CD8-positive, alpha-beta memory T cell (primary cell): ENCODE measurements at regions not wholly inside any gene's neighbourhood (a gene's known extent, or its start where the extent isn't known, plus 50 kb on each side); places are given as distances from the start of the nearest gene placed in this dataset.
A peak's percentile ranks its signal among the peaks of the same experiment; 100 is the strongest.

Experiments used
- CTCF ChIA-PET: fragments of 350-600 bp; sonication (Branson Sonifier 250); formaldehyde crosslinking; loops from one replicate; lab custom pipeline; 2021; ENCODE audit warnings: antibody characterized with exemption; lab: Charles Lee
- POLR2A ChIA-PET: fragments of 350-600 bp; sonication (Branson Sonifier 250); formaldehyde crosslinking; loops from one replicate; lab custom pipeline; 2021; ENCODE audit warnings: antibody characterized with exemption; lab: Charles Lee
- DNase-seq, 5 donors: peaks; one replicate each; pipeline versions ENCODE4 v3.0.0 to v3.0.0-alpha.2; 2020 to 2022; ENCODE audit warnings: mixed read lengths in 1 of 5
- H3K27ac ChIP-seq: one replicate; pipeline ENCODE4 v1.7.0; 2013; ENCODE audit warnings: low read depth, mild to moderate bottlenecking, low read length, moderate library complexity
- H3K27me3 ChIP-seq: 2 replicates; pipeline ENCODE4 v1.7.0; 2013; ENCODE audit warnings: low read length, mild to moderate bottlenecking; ENCODE audit not compliant: insufficient read depth, poor library complexity, severe bottlenecking
- H3K36me3 ChIP-seq: 2 replicates; pipeline ENCODE4 v1.7.0; 2013; ENCODE audit warnings: mild to moderate bottlenecking, low read length, moderate library complexity; ENCODE audit not compliant: insufficient read depth
- H3K4me1 ChIP-seq: 2 replicates; pipeline ENCODE4 v1.7.0; 2013; ENCODE audit warnings: mild to moderate bottlenecking, low read length, moderate library complexity; ENCODE audit not compliant: insufficient read depth
- H3K4me3 ChIP-seq: 2 replicates; pipeline ENCODE4 v1.7.0; 2013; ENCODE audit warnings: mild to moderate bottlenecking, low read length
- H3K9me3 ChIP-seq: 2 replicates; pipeline ENCODE4 v1.7.0; 2013; ENCODE audit warnings: mild to moderate bottlenecking, low read length
- H3K27ac Mint-ChIP-seq, 8 donors: one replicate each; pipeline ENCODE4 v1.8.0; 2020 to 2021; ENCODE audit warnings: mixed read lengths in 8 of 8, mild to moderate bottlenecking in 6 of 8, inconsistent platforms in 3 of 8, moderate library complexity in 3 of 8
- H3K27me3 Mint-ChIP-seq, 2 donors: one replicate each; pipeline ENCODE4 v1.8.0; 2020 to 2021; ENCODE audit warnings: mixed read lengths in 2 of 2, mild to moderate bottlenecking in 1 of 2, moderate library complexity in 1 of 2
- H3K36me3 Mint-ChIP-seq, 3 donors: one replicate each; pipeline ENCODE4 v1.8.0; 2020 to 2021; ENCODE audit warnings: mixed read lengths in 3 of 3, inconsistent platforms in 1 of 3, mild to moderate bottlenecking in 1 of 3
- H3K4me1 Mint-ChIP-seq, 3 donors: one replicate each; pipeline ENCODE4 v1.8.0; 2020 to 2021; ENCODE audit warnings: mixed read lengths in 3 of 3, inconsistent platforms in 1 of 3, mild to moderate bottlenecking in 1 of 3
- H3K4me3 Mint-ChIP-seq, 7 donors: one replicate each; pipeline ENCODE4 v1.8.0; 2020 to 2021; ENCODE audit warnings: mixed read lengths in 7 of 7, mild to moderate bottlenecking in 6 of 7, moderate library complexity in 4 of 7, inconsistent platforms in 2 of 7
- H3K9me3 Mint-ChIP-seq, 5 donors: one replicate each; pipeline ENCODE4 v1.8.0; 2020 to 2022; ENCODE audit warnings: mixed read lengths in 5 of 5, mild to moderate bottlenecking in 3 of 5, moderate library complexity in 2 of 5, inconsistent platforms in 1 of 5

DNA sequence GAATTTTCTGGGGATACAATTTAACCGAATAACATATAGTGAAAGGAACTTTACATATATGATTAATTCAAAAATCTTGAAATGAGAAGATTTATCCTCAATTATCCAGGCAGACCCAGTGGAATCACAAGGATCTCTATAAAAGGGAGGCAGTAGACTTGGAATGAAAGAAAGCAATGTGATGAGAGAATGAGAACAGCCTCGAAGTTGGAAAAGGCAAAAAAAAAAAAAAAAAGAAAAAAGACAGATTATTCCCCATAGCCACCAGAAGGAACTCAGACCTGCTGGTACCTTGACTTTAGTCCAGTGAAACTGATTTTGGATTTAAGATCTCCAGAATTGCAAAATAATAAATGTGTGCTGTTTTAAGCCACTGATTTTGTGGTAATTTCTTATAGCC lies 416.3 kb upstream of the OR4E1 start:
- no peaks in the 10 kb centered on the region for H3K27me3 Mint-ChIP-seq
- Histone ChIP-seq H3K4me1 (peaks cover 1% of the 10 kb centered on the region), H3K9me3 (no peaks in the 10 kb centered on the region), H3K36me3 (no peaks in the 10 kb centered on the region), H3K4me3 (no peak overlapping the region), H3K27me3 (no peaks in the 10 kb centered on the region), H3K27ac (no peak overlapping the region)
- ChIA-PET CTCF (no interaction called here), POLR2A (no interaction called here)
- H3K9me3 Mint-ChIP-seq: no peaks in the 10 kb centered on the region
- H3K4me1 Mint-ChIP-seq: peaks cover 2 to 10% (median 4%) of the 10 kb centered on the region in 3 donors
- no peak for DNase-seq
- H3K4me3 Mint-ChIP-seq: no peak overlapping the region
- H3K27ac Mint-ChIP-seq: no peak overlapping the region
- H3K36me3 Mint-ChIP-seq: no peaks in the 10 kb centered on the region

DNA sequence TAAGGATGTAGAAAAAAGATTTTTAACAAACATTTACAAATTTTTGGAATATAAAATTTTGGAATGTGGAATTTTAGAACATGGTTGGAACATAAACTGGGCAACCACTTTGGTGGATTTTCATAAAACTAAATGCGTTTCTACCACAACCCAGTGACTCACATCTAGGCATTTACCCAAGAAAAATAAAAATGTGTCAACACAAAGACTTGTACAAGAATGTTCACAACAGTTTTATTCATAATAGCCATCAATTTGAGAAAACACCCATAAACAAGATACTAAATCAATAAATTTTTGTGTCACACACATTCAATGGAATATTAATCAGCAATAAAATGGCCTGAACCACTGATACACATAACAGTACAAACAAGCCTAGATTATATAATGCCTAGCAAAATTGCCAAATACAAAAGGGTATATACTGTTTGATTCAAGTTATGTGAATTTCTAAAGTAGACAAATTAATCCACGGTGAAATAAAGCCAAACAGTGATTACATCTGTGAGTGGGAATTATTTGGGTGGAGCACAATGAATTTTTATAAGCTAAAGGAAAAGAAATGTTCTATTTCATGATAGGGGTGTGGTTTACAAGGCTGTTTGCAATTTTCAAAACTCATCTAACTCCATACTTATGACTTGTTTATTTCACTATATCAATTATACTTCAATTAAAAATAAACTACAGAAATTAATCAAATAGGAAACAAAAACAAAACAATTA lies 415.2 kb upstream of the OR4E1 start:
- no peaks in the 10 kb centered on the region for H3K27me3 Mint-ChIP-seq
- Histone ChIP-seq H3K27ac (no peak overlapping the region), H3K4me1 (peaks cover 9% of the 10 kb centered on the region), H3K9me3 (no peaks in the 10 kb centered on the region), H3K4me3 (no peak overlapping the region), H3K27me3 (no peaks in the 10 kb centered on the region), H3K36me3 (no peaks in the 10 kb centered on the region)
- H3K27ac Mint-ChIP-seq: no peak overlapping the region
- H3K9me3 Mint-ChIP-seq: no peaks in the 10 kb centered on the region
- DNase-seq: no peak
- H3K4me3 Mint-ChIP-seq: no peak overlapping the region
- H3K36me3 Mint-ChIP-seq: no peaks in the 10 kb centered on the region
- POLR2A ChIA-PET: no interaction called here
- peaks cover 6 to 13% (median 13%) of the 10 kb centered on the region in 3 donors for H3K4me1 Mint-ChIP-seq
- CTCF ChIA-PET: no interaction called here

DNA sequence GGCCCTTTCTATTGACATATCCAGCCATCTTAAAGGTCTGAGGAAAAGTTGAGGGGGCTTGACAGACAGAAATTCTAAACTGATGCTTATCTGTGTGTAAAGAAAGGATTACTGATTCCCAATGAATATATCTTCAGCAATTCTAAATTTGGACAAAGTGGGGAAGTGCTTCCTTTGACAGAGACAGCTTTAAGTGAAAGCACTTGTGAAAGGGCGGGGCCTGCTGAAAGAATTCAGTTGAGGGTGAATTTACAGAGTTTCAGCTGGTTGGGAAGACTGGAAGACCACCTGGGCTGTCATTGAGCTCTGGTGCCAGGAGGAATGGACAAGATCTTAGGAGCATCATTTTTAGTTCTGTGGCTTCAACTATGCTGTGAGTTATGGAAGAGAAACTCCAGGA lies 412.5 kb upstream of the OR4E1 start:
- no peaks in the 10 kb centered on the region for H3K27me3 ChIP-seq
- H3K9me3 ChIP-seq: no peaks in the 10 kb centered on the region
- peaks cover 9% of the 10 kb centered on the region for H3K4me1 ChIP-seq
- Mint-ChIP-seq H3K4me1 (peaks cover 9 to 18% (median 15%) of the 10 kb centered on the region in 3 donors), H3K4me3 (peak overlapping the region in 6 of 7 donors; percentile 50 to 81 (median 72)), H3K9me3 (no peaks in the 10 kb centered on the region), H3K27ac (peak overlapping the region in 2 of 8 donors; percentile 72 to 73), H3K36me3 (no peaks in the 10 kb centered on the region), H3K27me3 (no peaks in the 10 kb centered on the region)
- H3K36me3 ChIP-seq: no peaks in the 10 kb centered on the region
- ChIA-PET POLR2A (no interaction called here), CTCF (no interaction called here)
- no peak overlapping the region for H3K4me3 ChIP-seq
- H3K27ac ChIP-seq: no peak overlapping the region
- DNase-seq: no peak

DNA sequence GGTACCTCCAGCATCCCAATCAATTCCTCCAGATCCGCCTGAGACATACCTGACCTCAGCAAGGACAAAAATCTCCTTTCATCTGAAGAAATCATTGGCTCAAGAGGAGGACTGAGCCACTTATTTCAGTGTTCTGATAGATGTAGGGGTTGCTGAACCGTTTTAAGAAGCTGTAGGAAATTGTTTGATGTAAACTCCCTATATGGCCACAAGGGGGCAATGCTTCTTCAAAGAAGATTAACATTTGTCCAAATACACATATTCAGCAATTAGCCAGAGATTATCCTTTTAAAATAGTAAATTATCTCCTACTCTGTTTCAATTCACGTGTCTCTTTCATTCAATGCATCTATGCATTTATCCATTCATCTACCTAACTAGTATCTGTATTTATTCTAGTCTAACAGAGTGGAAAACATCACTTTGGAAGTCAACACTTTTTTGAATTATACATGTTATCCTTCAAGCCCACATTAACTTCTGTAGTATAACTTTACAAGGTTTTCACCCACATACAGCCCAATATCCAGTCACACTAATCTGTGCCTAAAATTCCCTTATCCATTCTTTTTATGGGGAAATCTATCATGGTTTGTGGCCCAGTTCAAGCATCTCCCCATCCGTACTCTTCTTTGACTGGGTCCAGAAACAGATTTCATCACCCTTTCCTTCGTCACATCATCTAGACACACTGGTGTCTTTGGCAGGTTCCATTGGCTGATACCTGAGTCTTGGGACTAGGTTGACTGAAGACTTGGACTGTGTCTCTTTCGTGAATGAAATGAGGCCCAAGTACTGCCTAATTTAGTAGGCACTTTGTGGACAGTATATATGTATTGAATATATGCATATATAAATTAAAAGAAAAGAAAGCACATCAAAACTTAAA lies 411.0 kb upstream of the OR4E1 start:
- H3K4me3 Mint-ChIP-seq: peak overlapping the region in 5 of 7 donors; percentile 23 to 61 (median 37)
- Histone ChIP-seq H3K27ac (no peak overlapping the region), H3K9me3 (no peaks in the 10 kb centered on the region), H3K36me3 (no peaks in the 10 kb centered on the region), H3K4me1 (peaks cover 9% of the 10 kb centered on the region), H3K27me3 (no peaks in the 10 kb centered on the region), H3K4me3 (no peak overlapping the region)
- peak in 2 of 5 donors; percentile 36 to 47 for DNase-seq
- H3K27me3 Mint-ChIP-seq: no peaks in the 10 kb centered on the region
- H3K36me3 Mint-ChIP-seq: no peaks in the 10 kb centered on the region
- POLR2A ChIA-PET: no interaction called here
- CTCF ChIA-PET: interaction anchor here (0.9 kb wide), 1 partner anchor 15 kb away, joined by 3 read pairs; no protein-coding TSS in a partner anchor
- H3K27ac Mint-ChIP-seq: peak overlapping the region in 2 of 8 donors; percentile 34 to 70
- peaks cover 9 to 22% (median 15%) of the 10 kb centered on the region in 3 donors for H3K4me1 Mint-ChIP-seq
- no peaks in the 10 kb centered on the region for H3K9me3 Mint-ChIP-seq

DNA sequence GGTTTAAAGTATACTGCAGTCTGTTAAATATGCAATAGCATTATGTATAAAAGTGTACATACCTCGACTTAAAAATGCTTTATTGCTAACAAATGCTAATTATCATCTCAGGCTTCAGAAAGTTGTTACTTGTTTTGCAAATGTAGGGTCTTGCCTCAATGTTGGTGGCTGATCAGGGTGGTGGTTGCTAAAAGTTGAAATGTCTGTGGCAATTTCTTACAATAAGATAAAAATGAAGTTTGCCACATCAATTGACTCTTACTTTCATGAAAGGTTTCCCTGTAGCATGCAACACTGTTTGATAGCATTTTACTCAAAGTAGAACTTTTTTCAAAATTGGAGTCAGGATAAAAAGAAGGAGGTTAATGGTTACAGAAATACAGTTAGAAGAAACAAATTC lies 407.7 kb upstream of the OR4E1 start:
- Histone ChIP-seq H3K9me3 (no peaks in the 10 kb centered on the region), H3K27ac (no peak overlapping the region), H3K4me3 (no peak overlapping the region), H3K27me3 (no peaks in the 10 kb centered on the region), H3K36me3 (no peaks in the 10 kb centered on the region), H3K4me1 (peaks cover 16% of the 10 kb centered on the region)
- Mint-ChIP-seq H3K27me3 (no peaks in the 10 kb centered on the region), H3K27ac (peak overlapping the region in 1 of 8 donors; percentile 23), H3K4me3 (peak overlapping the region in 1 of 7 donors; percentile 2), H3K36me3 (no peaks in the 10 kb centered on the region), H3K9me3 (no peaks in the 10 kb centered on the region), H3K4me1 (peaks cover 13 to 27% (median 22%) of the 10 kb centered on the region in 3 donors)
- POLR2A ChIA-PET: no interaction called here
- CTCF ChIA-PET: no interaction called here
- peak in 1 of 5 donors; percentile 49 for DNase-seq

DNA sequence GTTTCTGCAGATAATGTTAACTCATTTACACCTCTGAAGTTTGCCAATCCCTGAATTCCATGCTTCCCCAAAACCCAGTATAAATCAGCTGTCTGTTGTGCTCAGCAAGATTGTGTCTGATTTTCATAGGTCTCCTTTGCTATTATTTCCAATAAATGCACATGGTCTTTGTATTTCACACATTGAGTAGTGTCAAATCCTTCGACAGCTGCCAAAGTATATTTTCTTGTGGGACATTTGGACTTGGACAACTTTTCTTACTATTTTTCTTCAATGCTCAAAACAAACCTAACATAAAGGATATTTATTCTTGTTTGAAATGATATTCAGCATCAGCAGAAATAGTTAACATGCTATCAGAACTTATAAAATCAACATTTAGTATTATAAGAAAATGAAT lies 406.1 kb upstream of the OR4E1 start:
- Histone ChIP-seq H3K27ac (no peak overlapping the region), H3K9me3 (no peaks in the 10 kb centered on the region), H3K4me3 (no peak overlapping the region), H3K36me3 (no peaks in the 10 kb centered on the region), H3K27me3 (no peaks in the 10 kb centered on the region), H3K4me1 (peaks cover 22% of the 10 kb centered on the region)
- POLR2A ChIA-PET: no interaction called here
- CTCF ChIA-PET: no interaction called here
- Mint-ChIP-seq H3K36me3 (no peaks in the 10 kb centered on the region), H3K9me3 (no peaks in the 10 kb centered on the region), H3K4me1 (peaks cover 11 to 22% (median 20%) of the 10 kb centered on the region in 3 donors), H3K27me3 (no peaks in the 10 kb centered on the region), H3K27ac (no peak overlapping the region), H3K4me3 (no peak overlapping the region)
- DNase-seq: no peak

DNA sequence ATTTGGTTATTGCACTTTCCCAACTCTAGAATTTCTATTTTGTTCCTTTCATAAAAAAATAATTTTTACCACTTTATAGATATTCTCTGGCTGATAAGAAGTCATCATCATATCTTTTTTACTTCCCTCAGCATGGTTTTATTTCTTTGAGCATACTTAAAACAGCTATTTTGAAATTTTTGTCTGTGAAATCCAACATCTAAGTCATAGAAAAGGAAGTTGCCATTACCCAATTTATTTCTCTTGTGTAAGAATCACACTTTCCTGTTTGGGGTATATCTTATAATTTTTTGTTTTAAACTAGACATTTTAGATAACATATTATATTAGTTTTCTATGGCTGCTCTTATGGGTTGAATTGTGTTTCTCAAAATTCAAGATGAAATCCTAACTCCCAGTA lies 400.2 kb upstream of the OR4E1 start:
- Mint-ChIP-seq H3K27ac (no peak overlapping the region), H3K4me3 (peak overlapping the region in 1 of 7 donors; percentile 28), H3K27me3 (no peaks in the 10 kb centered on the region), H3K9me3 (no peaks in the 10 kb centered on the region), H3K4me1 (peaks cover 25 to 33% (median 28%) of the 10 kb centered on the region in 3 donors), H3K36me3 (peaks cover 0 to 1% (median 0%) of the 10 kb centered on the region in 3 donors)
- H3K27me3 ChIP-seq: no peaks in the 10 kb centered on the region
- no peak overlapping the region for H3K4me3 ChIP-seq
- H3K4me1 ChIP-seq: peaks cover 20% of the 10 kb centered on the region
- ChIA-PET POLR2A (no interaction called here), CTCF (no interaction called here)
- no peak overlapping the region for H3K27ac ChIP-seq
- no peaks in the 10 kb centered on the region for H3K9me3 ChIP-seq
- no peak for DNase-seq
- no peaks in the 10 kb centered on the region for H3K36me3 ChIP-seq

DNA sequence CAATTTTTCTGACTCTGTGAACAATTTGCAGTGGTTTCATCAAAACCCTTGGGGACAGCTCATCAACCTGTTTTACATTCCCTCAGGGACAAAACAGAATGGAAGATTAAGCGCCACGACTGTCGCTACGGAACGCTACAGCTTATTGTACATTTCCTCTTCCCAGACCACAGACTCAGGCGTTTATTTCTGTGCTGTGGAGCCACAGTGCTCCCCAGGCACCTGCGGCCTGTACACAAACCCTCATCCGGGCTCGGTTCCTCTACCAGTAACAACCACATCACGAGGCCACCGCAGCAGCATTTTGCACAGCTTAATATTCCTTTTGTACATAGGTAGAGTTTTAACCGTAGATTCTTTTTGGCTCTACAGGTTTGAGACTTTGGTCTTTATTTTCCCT lies 397.4 kb upstream of the OR4E1 start:
- CTCF ChIA-PET: interaction anchor here (1.0 kb wide), 1 partner anchor 24 kb away, joined by 5 read pairs; no protein-coding TSS in a partner anchor
- H3K27ac ChIP-seq: no peak overlapping the region
- H3K9me3 ChIP-seq: no peaks in the 10 kb centered on the region
- POLR2A ChIA-PET: interaction anchor here (1.1 to 1.2 kb wide), 3 partner anchors 431 to 490 kb away, joined by 3 to 4 read pairs (median 4); no protein-coding TSS in a partner anchor
- peak overlapping the region; percentile 70 for H3K4me3 ChIP-seq
- peaks cover 17% of the 10 kb centered on the region for H3K4me1 ChIP-seq
- Mint-ChIP-seq H3K4me3 (peak overlapping the region; percentile 85 to 92 (median 90)), H3K27ac (peak overlapping the region; percentile 36 to 93 (median 76)), H3K36me3 (peaks cover 0 to 1% (median 0%) of the 10 kb centered on the region in 3 donors), H3K27me3 (no peaks in the 10 kb centered on the region), H3K4me1 (peaks cover 23 to 25% (median 23%) of the 10 kb centered on the region in 3 donors), H3K9me3 (no peaks in the 10 kb centered on the region)
- DNase-seq: peak in 4 of 5 donors; percentile 2 to 71 (median 57)
- H3K36me3 ChIP-seq: no peaks in the 10 kb centered on the region
- no peaks in the 10 kb centered on the region for H3K27me3 ChIP-seq
